Ishikawa (cell line): ENCODE measurements at regions not wholly inside any gene's neighbourhood (a gene's known extent, or its start where the extent isn't known, plus 50 kb on each side); places are given as distances from the start of the nearest gene placed in this dataset.

Experiments
- EP300 ChIP-seq: IDR thresholded peaks from 2 replicates; pipeline ENCODE4 v1.6.1; 2012; ENCODE audit warnings: borderline replicate concordance
- NFIC ChIP-seq: IDR thresholded peaks from 2 replicates; pipeline ENCODE4 v1.6.1; 2012
- TAF1 ChIP-seq: IDR thresholded peaks from 2 replicates; pipeline ENCODE4 v1.6.1; 2012; ENCODE audit warnings: low read depth, mild to moderate bottlenecking
- YY1 ChIP-seq: IDR thresholded peaks from 2 replicates; pipeline ENCODE4 v1.6.1; 2012; ENCODE audit warnings: low read depth

DNA sequence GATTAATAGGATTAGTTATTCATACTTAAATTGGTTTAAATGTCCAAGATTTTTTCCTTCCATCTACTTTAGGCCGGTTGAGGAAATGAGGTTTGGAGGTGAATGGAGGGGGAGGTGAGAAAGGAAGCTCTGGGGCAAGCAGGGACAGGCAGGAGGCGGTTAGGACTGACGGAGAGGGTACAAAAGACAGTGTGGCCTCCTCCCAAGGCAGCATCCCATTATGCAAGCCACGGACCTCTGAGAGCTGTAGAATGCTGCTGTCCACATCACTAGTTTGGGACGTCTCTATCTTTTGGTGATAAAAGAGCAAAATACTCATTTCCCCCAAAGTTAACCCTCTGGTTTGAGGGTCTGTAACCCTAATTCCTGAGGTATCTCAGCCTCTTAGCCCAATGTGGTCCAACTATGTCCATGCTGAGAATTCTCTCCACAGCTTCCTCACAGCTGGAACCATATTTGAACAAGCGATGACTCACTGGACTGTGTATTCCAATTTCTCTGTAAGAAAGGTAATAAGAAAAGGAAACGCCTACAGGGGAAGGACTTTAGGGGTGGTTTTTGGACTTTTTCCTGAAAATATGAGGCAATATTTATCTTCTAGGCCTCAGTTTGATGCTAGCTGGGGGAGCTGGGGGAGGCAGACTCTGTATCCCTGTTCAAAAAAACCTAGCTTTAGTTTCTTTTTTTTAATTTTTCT lies 172.2 kb downstream of the TFAP2B start:
- TF ChIP-seq YY1 (no peak), TAF1 (no peak), EP300 (no peak), NFIC (no peak)
